ENCODE measurements at regions not wholly inside any gene's neighbourhood (a gene's known extent, or its start where the extent isn't known, plus 50 kb on each side); places are given as distances from the start of the nearest gene placed in this dataset.

DNA sequence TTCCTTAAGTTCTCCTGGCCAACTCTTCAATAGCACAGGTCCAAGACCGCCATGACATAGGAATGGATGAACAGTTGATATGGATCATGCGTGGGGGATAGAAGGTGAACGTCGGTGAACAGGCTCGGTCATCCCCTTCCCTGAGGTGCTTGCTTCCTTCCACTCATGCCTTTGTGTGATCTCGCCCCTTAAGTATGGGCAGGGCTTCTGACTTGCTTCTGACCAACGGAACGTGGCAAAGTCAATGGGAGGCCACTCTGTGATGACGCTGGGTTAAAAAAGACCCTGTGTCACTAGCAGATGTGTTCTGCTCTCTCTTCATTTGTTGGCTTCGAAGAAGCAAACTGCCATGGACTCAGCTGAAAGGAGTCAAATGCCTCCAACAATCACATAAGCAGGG is 240.5 kb upstream of the TUT7 start:
- DNase-seq (ENCODE audit: low read depth in 2 of 2): no peak
- Histone ChIP-seq H3K4me3 (replicated peaks in 1 of 4; ENCODE audit: control extremely low read depth in 1 of 4, insufficient read depth in 1 of 4, low read depth in 3 of 4, low read length in 4 of 4) (no peak overlapping the region), H3K27me3 (ENCODE audit: control insufficient read depth, insufficient read depth, low read length) (no peaks in the 10 kb centered on the region), H3K4me1 (ENCODE audit: control insufficient read depth, extremely low read depth, insufficient read depth, low read length) (no peaks in the 10 kb centered on the region), H3K27ac (ENCODE audit: insufficient read depth, low read length) (no peak overlapping the region), H3K9me3 (ENCODE audit: control insufficient read depth, insufficient read depth, low read depth, low read length) (no peaks in the 10 kb centered on the region), H3K4me2 (ENCODE audit: extremely low read depth, insufficient read depth, low read length) (no peak overlapping the region), H3K9ac (ENCODE audit: insufficient read depth, low read length) (no peak overlapping the region), H3K36me3 (ENCODE audit: control insufficient read depth, insufficient read depth, low read length) (no peaks in the 10 kb centered on the region), H2AFZ (ENCODE audit: low read length) (no peak overlapping the region), H4K20me1 (ENCODE audit: control insufficient read depth, extremely low read depth, insufficient read depth, low read length) (no peaks in the 10 kb centered on the region), H3K79me2 (ENCODE audit: control insufficient read depth, insufficient read depth, low read length) (no peaks in the 10 kb centered on the region)
- TF ChIP-seq EZH2 (IDR thresholded peaks at IDR 0.05; ENCODE audit: low read length, missing control alignments): no peak
- TF ChIP-seq, protein P1, sequence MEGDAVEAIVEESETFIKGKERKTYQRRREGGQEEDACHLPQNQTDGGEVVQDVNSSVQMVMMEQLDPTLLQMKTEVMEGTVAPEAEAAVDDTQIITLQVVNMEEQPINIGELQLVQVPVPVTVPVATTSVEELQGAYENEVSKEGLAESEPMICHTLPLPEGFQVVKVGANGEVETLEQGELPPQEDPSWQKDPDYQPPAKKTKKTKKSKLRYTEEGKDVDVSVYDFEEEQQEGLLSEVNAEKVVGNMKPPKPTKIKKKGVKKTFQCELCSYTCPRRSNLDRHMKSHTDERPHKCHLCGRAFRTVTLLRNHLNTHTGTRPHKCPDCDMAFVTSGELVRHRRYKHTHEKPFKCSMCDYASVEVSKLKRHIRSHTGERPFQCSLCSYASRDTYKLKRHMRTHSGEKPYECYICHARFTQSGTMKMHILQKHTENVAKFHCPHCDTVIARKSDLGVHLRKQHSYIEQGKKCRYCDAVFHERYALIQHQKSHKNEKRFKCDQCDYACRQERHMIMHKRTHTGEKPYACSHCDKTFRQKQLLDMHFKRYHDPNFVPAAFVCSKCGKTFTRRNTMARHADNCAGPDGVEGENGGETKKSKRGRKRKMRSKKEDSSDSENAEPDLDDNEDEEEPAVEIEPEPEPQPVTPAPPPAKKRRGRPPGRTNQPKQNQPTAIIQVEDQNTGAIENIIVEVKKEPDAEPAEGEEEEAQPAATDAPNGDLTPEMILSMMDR (conservative IDR thresholded peaks at IDR 0.05 in 1 of 2, IDR thresholded peaks at IDR 0.05 in 1 of 2; ENCODE audit: low read depth in 1 of 2, low read length in 2 of 2): no peak

DNA sequence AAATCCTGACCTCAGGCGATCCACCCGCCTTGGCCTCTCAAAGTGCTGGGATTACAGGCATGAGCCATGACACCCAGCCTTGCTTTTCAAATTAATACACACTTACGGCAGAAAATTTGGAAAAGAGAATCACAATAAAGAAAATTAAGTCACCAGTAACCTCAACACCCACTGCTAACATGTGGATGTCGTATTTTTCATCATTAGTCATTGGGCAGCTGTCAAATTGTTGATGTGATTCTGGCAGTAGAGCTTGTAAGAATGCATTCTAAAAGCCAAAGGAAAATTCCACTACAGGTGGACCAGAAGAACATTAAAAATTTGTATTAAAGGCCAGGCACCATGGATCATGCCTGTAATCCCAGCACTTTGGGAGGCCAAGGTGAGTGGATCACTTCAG is 237.3 kb upstream of the TUT7 start:
- no peaks in the 10 kb centered on the region for H3K79me2 ChIP-seq (ENCODE audit: control insufficient read depth, insufficient read depth, low read length)
- no peak for DNase-seq (ENCODE audit: low read depth in 2 of 2)
- no peak overlapping the region for H3K4me3 ChIP-seq (replicated peaks in 1 of 4; ENCODE audit: control extremely low read depth in 1 of 4, insufficient read depth in 1 of 4, low read depth in 3 of 4, low read length in 4 of 4)
- no peak overlapping the region for H3K9ac ChIP-seq (ENCODE audit: insufficient read depth, low read length)
- H3K9me3 ChIP-seq (ENCODE audit: control insufficient read depth, insufficient read depth, low read depth, low read length): no peaks in the 10 kb centered on the region
- no peaks in the 10 kb centered on the region for H3K27me3 ChIP-seq (ENCODE audit: control insufficient read depth, insufficient read depth, low read length)
- TF ChIP-seq, protein P1 (conservative IDR thresholded peaks at IDR 0.05 in 1 of 2, IDR thresholded peaks at IDR 0.05 in 1 of 2; ENCODE audit: low read depth in 1 of 2, low read length in 2 of 2): no peak
- no peak for TF ChIP-seq EZH2 (IDR thresholded peaks at IDR 0.05; ENCODE audit: low read length, missing control alignments)
- no peaks in the 10 kb centered on the region for H3K36me3 ChIP-seq (ENCODE audit: control insufficient read depth, insufficient read depth, low read length)
- H2AFZ ChIP-seq (ENCODE audit: low read length): no peak overlapping the region
- H3K27ac ChIP-seq (ENCODE audit: insufficient read depth, low read length): no peak overlapping the region
- no peaks in the 10 kb centered on the region for H4K20me1 ChIP-seq (ENCODE audit: control insufficient read depth, extremely low read depth, insufficient read depth, low read length)
- no peak overlapping the region for H3K4me2 ChIP-seq (ENCODE audit: extremely low read depth, insufficient read depth, low read length)
- H3K4me1 ChIP-seq (ENCODE audit: control insufficient read depth, extremely low read depth, insufficient read depth, low read length): no peaks in the 10 kb centered on the region

DNA sequence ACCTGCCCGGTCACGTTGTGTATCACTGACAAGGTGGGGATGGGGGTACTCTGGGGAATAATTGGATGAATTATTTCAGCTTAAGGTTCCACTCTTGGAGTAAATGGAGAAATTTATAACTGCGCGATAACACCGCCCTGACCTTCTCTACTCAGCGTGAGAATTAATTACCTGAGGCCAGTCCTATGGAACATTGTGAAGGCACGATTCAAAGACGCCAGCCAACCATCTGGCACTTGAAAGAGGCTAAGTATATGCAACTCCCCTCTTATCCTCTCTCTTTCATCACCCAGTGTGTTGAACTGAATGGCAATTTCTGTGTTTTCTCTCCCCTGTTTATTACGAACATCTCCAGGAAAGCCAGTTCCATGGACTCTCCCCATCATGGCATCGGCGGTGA is 235.5 kb upstream of the TUT7 start:
- no peak for TF ChIP-seq EZH2 (IDR thresholded peaks at IDR 0.05; ENCODE audit: low read length, missing control alignments)
- TF ChIP-seq, protein P1 (conservative IDR thresholded peaks at IDR 0.05 in 1 of 2, IDR thresholded peaks at IDR 0.05 in 1 of 2; ENCODE audit: low read depth in 1 of 2, low read length in 2 of 2): no peak
- Histone ChIP-seq H3K27ac (ENCODE audit: insufficient read depth, low read length) (no peak overlapping the region), H2AFZ (ENCODE audit: low read length) (no peak overlapping the region), H3K36me3 (ENCODE audit: control insufficient read depth, insufficient read depth, low read length) (no peaks in the 10 kb centered on the region), H3K4me1 (ENCODE audit: control insufficient read depth, extremely low read depth, insufficient read depth, low read length) (no peaks in the 10 kb centered on the region), H3K4me3 (replicated peaks in 1 of 4; ENCODE audit: control extremely low read depth in 1 of 4, insufficient read depth in 1 of 4, low read depth in 3 of 4, low read length in 4 of 4) (no peak overlapping the region), H3K9ac (ENCODE audit: insufficient read depth, low read length) (no peak overlapping the region), H4K20me1 (ENCODE audit: control insufficient read depth, extremely low read depth, insufficient read depth, low read length) (no peaks in the 10 kb centered on the region), H3K27me3 (ENCODE audit: control insufficient read depth, insufficient read depth, low read length) (no peaks in the 10 kb centered on the region), H3K4me2 (ENCODE audit: extremely low read depth, insufficient read depth, low read length) (no peak overlapping the region), H3K79me2 (ENCODE audit: control insufficient read depth, insufficient read depth, low read length) (no peaks in the 10 kb centered on the region), H3K9me3 (ENCODE audit: control insufficient read depth, insufficient read depth, low read depth, low read length) (no peaks in the 10 kb centered on the region)
- DNase-seq (ENCODE audit: low read depth in 2 of 2): no peak

Measured in fibroblast of lung (primary cell).